OCI-LY3 (cell line): ENCODE measurements at regions not wholly inside any gene's neighbourhood (a gene's known extent, or its start where the extent isn't known, plus 50 kb on each side); places are given as distances from the start of the nearest gene placed in this dataset.

Experiments
- H2AFZ ChIP-seq: fragments of 200-600, 300-600 bp; shearing (Covaris generic); 2 replicates; pipeline ENCODE4 v1.6.0; 2014; ENCODE audit warnings: antibody characterized with exemption, low read depth, low read length
- H3K27ac ChIP-seq: fragments of 200-600, 300-600 bp; sonication (generic); 2 replicates; pipeline ENCODE4 v1.5.1; 2014; ENCODE audit warnings: mild to moderate bottlenecking, low read length, moderate library complexity, mixed read lengths
- H3K27me3 ChIP-seq: fragments of 200-600, 300-600 bp; sonication (generic); 2 replicates; pipeline ENCODE4 v1.6.1; 2014; ENCODE audit warnings: low read depth, low read length, mixed read lengths
- H3K36me3 ChIP-seq: fragments of 200-600, 300-600 bp; sonication (generic); replicated peaks from 2 replicates; pipeline ENCODE3; 2014; ENCODE audit warnings: low read depth, low read length, mixed read lengths
- H3K4me1 ChIP-seq: fragments of 300-600, 200-600 bp; sonication (generic); 2 replicates; pipeline ENCODE4 v1.6.1; 2014; ENCODE audit warnings: low read length, mixed read lengths
- H3K4me2 ChIP-seq: fragments of 200-600, 300-600 bp; sonication (generic); 2 replicates; pipeline ENCODE4 v1.6.1; 2014; ENCODE audit warnings: low read length, mixed read lengths
- H3K4me3 ChIP-seq: fragments of 300-600, 200-600 bp; sonication (generic); 2 replicates; pipeline ENCODE4 v1.5.1; 2014; ENCODE audit warnings: antibody characterized with exemption, mild to moderate bottlenecking, low read length, moderate library complexity
- H3K79me2 ChIP-seq: fragments of 300-600, 200-600 bp; shearing (Covaris generic); 2 replicates; pipeline ENCODE4 v1.6.1; 2014; ENCODE audit warnings: mild to moderate bottlenecking, low read length, mixed read lengths
- H3K9ac ChIP-seq: fragments of 300-600, 200-600 bp; shearing (Covaris generic); 2 replicates; pipeline ENCODE4 v1.6.0; 2014; ENCODE audit warnings: mild to moderate bottlenecking, low read length, moderate library complexity
- H3K9me3 ChIP-seq: fragments of 200-600, 300-600 bp; shearing (Covaris generic); 2 replicates; pipeline ENCODE4 v1.6.1; 2014; ENCODE audit warnings: low read length, mixed read lengths; ENCODE audit not compliant: insufficient read depth
- H4K20me1 ChIP-seq: fragments of 200-600, 300-600 bp; sonication (generic); 2 replicates; pipeline ENCODE4 v1.6.1; 2016; ENCODE audit warnings: low read length, mixed read lengths; ENCODE audit not compliant: insufficient read depth
- CTCF ChIP-seq: fragments of 200-600, 300-600 bp; sonication (generic); IDR thresholded peaks from 2 replicates; pipeline ENCODE4 v1.5.1; 2014; ENCODE audit warnings: antibody characterized with exemption, low read length, low read depth
- EZH2phosphoT487 ChIP-seq: fragments of 200-600 bp; shearing (Covaris generic); IDR thresholded peaks from 2 replicates; pipeline ENCODE4 v1.6.1; 2018; ENCODE audit warnings: antibody characterized with exemption, mixed run types, low read depth

- Histone ChIP-seq H3K36me3 (no peaks in the 10 kb centered on the region), H3K27me3 (no peaks in the 10 kb centered on the region), H3K4me1 (peaks cover 23% of the 10 kb centered on the region), H3K4me3 (no peak overlapping the region), H2AFZ (no peak overlapping the region), H3K9me3 (no peaks in the 10 kb centered on the region), H3K9ac (no peak overlapping the region), H4K20me1 (no peaks in the 10 kb centered on the region), H3K4me2 (no peak overlapping the region), H3K27ac (no peak overlapping the region), H3K79me2 (no peaks in the 10 kb centered on the region)
- no peak for TF ChIP-seq EZH2phosphoT487
- no peak for TF ChIP-seq CTCF
Observed at GRCh38 chr4:79682801-79683530, 274.9 kb upstream of the GK2 start.

GRCh38 chr4:79682161-79682560, 274.1 kb upstream of the GK2 start:
- Histone ChIP-seq H3K27ac (no peak overlapping the region), H3K9me3 (no peaks in the 10 kb centered on the region), H4K20me1 (no peaks in the 10 kb centered on the region), H3K4me1 (peaks cover 23% of the 10 kb centered on the region), H3K27me3 (no peaks in the 10 kb centered on the region), H3K4me2 (no peak overlapping the region), H3K36me3 (no peaks in the 10 kb centered on the region), H3K79me2 (no peaks in the 10 kb centered on the region), H3K9ac (no peak overlapping the region), H2AFZ (no peak overlapping the region), H3K4me3 (no peak overlapping the region)
- TF ChIP-seq EZH2phosphoT487 (no peak), CTCF (no peak)

GRCh38 chr4:79679859-79680258, 271.8 kb upstream of the GK2 start:
- TF ChIP-seq CTCF (peak; percentile 37), EZH2phosphoT487 (no peak)
- H3K4me3 ChIP-seq: no peak overlapping the region
- no peak overlapping the region for H3K27ac ChIP-seq

GRCh38 chr4:79678472-79679202, 270.6 kb upstream of the GK2 start:
- no peak overlapping the region for H2AFZ ChIP-seq
- H3K9ac ChIP-seq: no peak overlapping the region
- H3K27me3 ChIP-seq: no peaks in the 10 kb centered on the region

More at GRCh38 chr4:79679859-79680258, 271.8 kb upstream of the GK2 start:
- Histone ChIP-seq H3K36me3 (no peaks in the 10 kb centered on the region), H3K9me3 (no peaks in the 10 kb centered on the region), H3K79me2 (no peaks in the 10 kb centered on the region), H2AFZ (no peak overlapping the region), H3K4me2 (no peak overlapping the region), H3K9ac (no peak overlapping the region), H3K27me3 (no peaks in the 10 kb centered on the region), H4K20me1 (no peaks in the 10 kb centered on the region), H3K4me1 (peaks cover 7% of the 10 kb centered on the region)

More at GRCh38 chr4:79678472-79679202, 270.6 kb upstream of the GK2 start:
- no peaks in the 10 kb centered on the region for H3K36me3 ChIP-seq
- no peaks in the 10 kb centered on the region for H3K9me3 ChIP-seq
- H3K4me3 ChIP-seq: no peak overlapping the region
- TF ChIP-seq EZH2phosphoT487 (no peak), CTCF (no peak)
- H3K79me2 ChIP-seq: no peaks in the 10 kb centered on the region
- H4K20me1 ChIP-seq: no peaks in the 10 kb centered on the region
- peaks cover 7% of the 10 kb centered on the region; the same call in 1 of the 2 replicates for H3K4me1 ChIP-seq
- H3K4me2 ChIP-seq: no peak overlapping the region
- H3K27ac ChIP-seq: no peak overlapping the region
